ENCODE measurements at regions not wholly inside any gene's neighbourhood (a gene's known extent, or its start where the extent isn't known, plus 50 kb on each side); places are given as distances from the start of the nearest gene placed in this dataset.

- TF ChIP-seq, protein P1, sequence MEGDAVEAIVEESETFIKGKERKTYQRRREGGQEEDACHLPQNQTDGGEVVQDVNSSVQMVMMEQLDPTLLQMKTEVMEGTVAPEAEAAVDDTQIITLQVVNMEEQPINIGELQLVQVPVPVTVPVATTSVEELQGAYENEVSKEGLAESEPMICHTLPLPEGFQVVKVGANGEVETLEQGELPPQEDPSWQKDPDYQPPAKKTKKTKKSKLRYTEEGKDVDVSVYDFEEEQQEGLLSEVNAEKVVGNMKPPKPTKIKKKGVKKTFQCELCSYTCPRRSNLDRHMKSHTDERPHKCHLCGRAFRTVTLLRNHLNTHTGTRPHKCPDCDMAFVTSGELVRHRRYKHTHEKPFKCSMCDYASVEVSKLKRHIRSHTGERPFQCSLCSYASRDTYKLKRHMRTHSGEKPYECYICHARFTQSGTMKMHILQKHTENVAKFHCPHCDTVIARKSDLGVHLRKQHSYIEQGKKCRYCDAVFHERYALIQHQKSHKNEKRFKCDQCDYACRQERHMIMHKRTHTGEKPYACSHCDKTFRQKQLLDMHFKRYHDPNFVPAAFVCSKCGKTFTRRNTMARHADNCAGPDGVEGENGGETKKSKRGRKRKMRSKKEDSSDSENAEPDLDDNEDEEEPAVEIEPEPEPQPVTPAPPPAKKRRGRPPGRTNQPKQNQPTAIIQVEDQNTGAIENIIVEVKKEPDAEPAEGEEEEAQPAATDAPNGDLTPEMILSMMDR (tag by site-specific recombination; IDR thresholded peaks at IDR 0.05) = no peak
- TF ChIP-seq ZNF560 (tag by site-specific recombination; IDR thresholded peaks at IDR 0.05; ENCODE audit: borderline replicate concordance) (no peak), ZNF138 (tag by site-specific recombination; IDR thresholded peaks at IDR 0.05; ENCODE audit: borderline replicate concordance) (no peak), ZSCAN30 (tag by site-specific recombination; IDR thresholded peaks at IDR 0.05) (no peak), SCRT1 (tag by site-specific recombination; IDR thresholded peaks at IDR 0.05; ENCODE audit: borderline replicate concordance) (no peak), ZEB2 (tag by site-specific recombination; IDR thresholded peaks at IDR 0.05) (no peak), ZNF274 (IDR thresholded peaks at IDR 0.05; ENCODE audit: low read length) (no peak), ZNF274 (tag by site-specific recombination; IDR thresholded peaks at IDR 0.05; ENCODE audit: borderline replicate concordance) (no peak), HOXA7 (CRISPR knock-in tag; IDR thresholded peaks at IDR 0.05; ENCODE audit: borderline replicate concordance) (no peak), ZNF677 (tag by site-specific recombination; IDR thresholded peaks at IDR 0.05) (no peak), REST (tag by site-specific recombination; IDR thresholded peaks at IDR 0.05) (no peak), ZNF23 (tag by site-specific recombination; IDR thresholded peaks at IDR 0.05; ENCODE audit: borderline replicate concordance) (no peak), ZNF423 (tag by site-specific recombination; IDR thresholded peaks at IDR 0.05) (no peak)
- TF ChIP-seq, protein P2, sequence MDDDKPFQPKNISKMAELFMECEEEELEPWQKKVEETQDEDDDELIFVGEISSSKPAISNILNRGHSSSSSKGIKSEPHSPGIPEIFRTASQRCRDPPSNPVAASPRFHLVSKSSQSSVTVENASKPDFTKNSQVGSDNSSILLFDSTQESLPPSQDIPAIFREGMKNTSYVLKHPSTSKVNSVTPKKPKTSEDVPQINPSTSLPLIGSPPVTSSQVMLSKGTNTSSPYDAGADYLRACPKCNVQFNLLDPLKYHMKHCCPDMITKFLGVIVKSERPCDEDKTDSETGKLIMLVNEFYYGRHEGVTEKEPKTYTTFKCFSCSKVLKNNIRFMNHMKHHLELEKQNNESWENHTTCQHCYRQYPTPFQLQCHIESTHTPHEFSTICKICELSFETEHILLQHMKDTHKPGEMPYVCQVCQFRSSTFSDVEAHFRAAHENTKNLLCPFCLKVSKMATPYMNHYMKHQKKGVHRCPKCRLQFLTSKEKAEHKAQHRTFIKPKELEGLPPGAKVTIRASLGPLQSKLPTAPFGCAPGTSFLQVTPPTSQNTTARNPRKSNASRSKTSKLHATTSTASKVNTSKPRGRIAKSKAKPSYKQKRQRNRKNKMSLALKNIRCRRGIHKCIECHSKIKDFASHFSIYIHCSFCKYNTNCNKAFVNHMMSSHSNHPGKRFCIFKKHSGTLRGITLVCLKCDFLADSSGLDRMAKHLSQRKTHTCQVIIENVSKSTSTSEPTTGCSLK (tag by site-specific recombination; IDR thresholded peaks at IDR 0.05) = no peak
Observed at GRCh38 chr2:139963863-139964355, 1183.7 kb upstream of the NXPH2 start.
